Activated naive CD4-positive, alpha-beta T cell treated with anti-CD3 and anti-CD28 coated beads, Interleukin-2, amount 50 U/mL, for 16 hours (primary cell): ENCODE measurements at regions not wholly inside any gene's neighbourhood (a gene's known extent, or its start where the extent isn't known, plus 50 kb on each side); places are given as distances from the start of the nearest gene placed in this dataset.
"Not testable (repeated sequence)": the region's sequence is repeated elsewhere in the genome, so short reads cannot be mapped to it uniquely, and the experiment has no call there.

Experiments used
- DNase-seq: peaks from one replicate; pipeline ENCODE4 v3.0.0-alpha.2; 2020

GRCh38 chr2:128416806-128417205, 98.1 kb upstream of the HS6ST1 start:
- DNase-seq, result no peak

DNA sequence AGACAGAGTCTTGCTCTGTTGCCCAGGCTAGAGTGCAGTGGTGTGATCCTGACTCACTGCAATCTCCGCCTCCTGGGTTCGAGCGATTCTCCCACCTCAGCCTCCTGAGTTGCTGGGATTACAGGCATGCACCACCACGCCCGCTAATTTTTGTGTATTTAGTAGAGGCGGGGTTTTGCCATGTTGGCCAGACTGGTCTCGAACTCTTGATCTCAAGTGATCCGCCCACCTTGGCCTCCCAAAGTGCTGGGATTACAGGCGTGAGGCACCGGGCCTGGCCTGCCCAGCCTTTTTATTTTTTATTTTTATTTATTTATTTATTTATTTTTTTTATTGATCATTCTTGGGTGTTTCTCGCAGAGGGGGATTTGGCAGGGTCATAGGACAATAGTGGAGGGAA, 98.6 kb upstream of the HS6ST1 start:
- DNase-seq, result not testable (repeated sequence)

DNA sequence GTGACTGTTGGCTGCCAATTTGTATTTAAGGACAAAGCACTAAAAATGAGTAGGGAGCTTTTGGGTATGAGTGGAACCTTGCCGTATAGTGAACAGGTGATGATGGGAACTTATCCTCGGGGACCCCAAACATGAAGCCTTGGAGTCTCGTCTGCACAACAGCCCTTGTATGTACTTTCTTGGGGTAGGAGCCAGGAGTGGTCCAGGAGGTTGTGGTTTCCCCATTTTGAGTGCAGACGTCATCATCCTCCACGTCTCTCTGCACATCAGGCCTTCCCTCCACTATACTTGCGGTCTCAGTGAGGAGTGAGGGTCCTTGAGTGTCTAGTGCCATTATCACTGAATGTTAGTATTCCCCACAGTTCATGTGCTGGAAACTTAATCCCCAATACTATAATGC, 101.5 kb upstream of the HS6ST1 start:
- DNase-seq, result no peak

DNA sequence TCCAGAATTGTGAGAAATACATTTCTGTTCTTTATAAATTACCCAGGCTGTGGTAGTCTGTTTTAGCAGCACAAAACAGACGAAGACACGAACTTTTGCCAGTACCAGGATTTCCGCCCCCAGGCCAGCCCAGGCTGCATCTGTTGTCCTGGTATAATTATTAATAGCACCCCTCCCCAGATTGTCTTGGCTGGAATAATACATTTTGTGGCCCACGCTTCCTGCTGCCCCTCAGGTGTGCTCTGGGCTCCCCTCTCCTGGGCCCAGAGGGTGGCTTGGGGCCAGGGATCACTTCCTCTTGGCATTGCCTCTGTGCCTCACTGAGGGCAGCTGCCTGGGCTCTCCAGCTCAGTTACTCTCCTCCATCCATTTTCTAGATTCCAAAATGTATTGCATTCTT, 102.1 kb upstream of the HS6ST1 start:
- DNase-seq, result no peak

DNA sequence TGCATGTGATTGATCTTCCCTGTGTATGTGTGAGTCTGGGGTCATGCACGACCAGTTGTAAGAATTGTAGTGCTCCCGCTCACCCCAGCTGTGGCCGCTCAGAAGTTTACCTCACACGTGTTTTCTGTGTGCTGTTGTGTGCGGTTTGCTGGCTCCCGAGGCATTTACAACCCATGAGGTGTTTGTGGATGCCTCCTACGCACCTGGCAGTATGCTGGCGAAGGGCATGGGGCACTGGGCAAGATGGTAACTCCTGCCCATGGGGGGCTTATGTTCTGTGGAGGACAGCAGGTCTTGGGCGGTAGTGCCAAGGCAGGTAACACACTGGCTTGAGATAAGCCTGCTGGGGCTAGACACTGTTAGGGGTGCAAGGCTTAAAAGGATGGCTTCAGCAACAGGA, 102.6 kb upstream of the HS6ST1 start:
- DNase-seq, result no peak

DNA sequence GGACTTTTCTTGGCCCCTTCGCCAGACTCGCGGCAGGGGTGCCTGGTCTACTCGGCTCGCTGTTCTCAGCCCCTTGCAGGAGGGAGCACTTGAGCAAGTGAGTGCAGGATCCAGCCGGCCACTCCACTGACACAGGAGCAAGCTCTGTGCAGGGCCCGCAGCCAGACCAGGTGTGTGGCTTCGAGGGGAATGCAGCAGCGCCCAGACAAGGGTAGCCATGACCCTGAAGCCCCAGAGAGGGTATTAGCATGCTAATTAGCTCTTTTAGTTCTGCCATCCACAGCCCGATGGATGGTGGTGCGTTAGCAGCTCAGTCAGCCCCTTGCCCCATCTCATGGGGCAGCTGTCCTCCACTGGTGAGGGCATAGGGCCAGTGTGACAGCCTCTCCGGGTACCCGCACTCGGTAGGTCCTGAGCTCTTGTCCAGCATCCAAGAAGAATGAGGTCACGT, 103.2 kb upstream of the HS6ST1 start:
- no peak for DNase-seq

DNA sequence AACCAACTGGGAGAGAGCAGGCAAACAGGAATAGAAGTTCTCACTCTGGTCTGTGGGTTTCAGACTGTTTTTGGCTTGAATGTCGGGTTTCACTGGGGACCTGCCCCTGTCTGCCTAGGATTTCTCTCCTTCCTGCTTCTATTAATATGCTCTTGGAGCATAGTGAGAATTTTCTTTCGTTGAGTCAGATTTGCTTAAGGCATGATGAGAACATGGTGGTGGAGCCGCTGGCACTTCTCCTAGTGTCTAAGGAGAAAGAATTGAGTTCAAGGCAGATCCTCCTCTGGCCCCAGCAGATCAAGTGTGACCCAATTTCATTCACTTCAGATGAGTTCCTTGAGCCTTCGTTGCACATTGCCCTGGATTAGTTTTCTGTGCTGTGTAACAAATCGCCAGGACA, 103.9 kb upstream of the HS6ST1 start:
- DNase-seq, result no peak

DNA sequence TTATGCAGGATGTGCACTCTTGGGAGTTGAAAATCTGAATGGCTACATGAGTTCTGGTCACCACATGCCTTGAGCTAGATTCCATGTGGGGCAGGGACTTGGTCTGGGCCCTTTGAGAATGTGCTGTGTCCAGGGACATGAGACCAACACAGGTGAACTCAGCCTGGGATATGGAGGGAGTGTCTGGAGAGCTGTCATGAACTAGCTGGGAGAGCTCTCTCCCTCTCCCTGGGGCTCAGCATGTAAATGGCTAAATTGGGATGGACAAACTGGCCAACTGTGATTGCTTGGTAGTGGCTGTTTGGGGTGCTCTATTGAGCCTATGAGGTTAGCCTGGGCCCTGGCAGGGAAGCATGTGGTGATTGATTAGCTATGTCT, 105.1 kb upstream of the HS6ST1 start:
- no peak for DNase-seq

DNA sequence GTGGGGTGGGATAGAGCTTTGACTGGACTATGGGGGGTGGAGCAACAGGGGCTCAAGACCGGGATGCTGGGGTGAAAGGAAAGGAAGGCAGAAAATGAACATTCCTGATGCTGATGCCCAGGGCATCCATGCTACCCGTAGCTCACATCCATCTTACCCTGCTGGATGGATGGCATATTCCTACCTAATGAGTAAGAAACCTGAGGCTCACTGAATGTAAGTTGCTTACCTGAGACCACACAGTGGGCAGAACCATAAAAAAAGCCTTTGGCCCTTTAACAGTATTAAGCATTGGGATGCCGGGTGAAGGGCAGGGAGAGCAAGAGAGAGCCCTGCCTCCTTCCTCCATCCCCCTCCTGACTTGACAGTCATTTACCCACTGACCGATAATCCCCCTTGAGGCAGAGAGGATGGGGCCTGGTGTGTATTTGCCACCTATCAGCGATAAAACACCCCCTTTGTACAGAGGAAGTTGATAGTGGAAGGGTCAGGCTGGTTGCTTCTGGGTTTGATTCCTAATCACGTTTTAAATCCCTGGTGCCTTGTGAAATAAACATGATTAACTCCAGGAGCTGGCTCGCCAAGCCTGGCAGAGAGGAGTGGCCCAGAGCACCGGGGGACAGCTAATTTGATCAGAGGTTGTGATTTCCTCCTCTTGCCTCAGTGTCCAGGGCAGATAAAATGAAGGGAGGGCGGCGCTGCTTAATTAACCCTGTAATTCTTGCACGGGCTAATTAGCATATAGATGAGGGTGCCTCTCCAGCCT, 105.9 kb upstream of the HS6ST1 start:
- no peak for DNase-seq

GRCh38 chr2:128425216-128425615, 106.5 kb upstream of the HS6ST1 start:
- no peak for DNase-seq

- DNase-seq, result no peak
These were observed 107.3 kb upstream of the HS6ST1 start for GRCh38 chr2:128425731-128426620.

DNA sequence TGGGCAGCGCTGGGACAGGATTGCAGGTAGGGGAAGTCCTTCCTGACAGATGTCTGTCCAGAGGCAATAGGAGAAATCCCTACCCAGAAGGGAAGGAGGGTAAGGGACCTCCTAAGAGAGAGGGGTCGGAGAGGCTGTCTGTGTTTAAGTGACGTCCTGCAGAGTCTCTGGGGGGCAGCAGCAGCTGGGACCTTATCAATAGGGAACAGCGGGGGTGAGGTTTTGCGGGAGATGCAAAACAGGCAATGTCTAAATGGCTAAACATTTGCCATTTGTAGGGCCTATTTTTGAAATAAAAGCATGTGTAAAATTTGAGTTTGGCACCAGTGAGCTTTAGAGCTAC, 108.7 kb upstream of the HS6ST1 start:
- DNase-seq, result no peak

GRCh38 chr2:128428415-128428814, 109.7 kb upstream of the HS6ST1 start:
- DNase-seq, result no peak

DNA sequence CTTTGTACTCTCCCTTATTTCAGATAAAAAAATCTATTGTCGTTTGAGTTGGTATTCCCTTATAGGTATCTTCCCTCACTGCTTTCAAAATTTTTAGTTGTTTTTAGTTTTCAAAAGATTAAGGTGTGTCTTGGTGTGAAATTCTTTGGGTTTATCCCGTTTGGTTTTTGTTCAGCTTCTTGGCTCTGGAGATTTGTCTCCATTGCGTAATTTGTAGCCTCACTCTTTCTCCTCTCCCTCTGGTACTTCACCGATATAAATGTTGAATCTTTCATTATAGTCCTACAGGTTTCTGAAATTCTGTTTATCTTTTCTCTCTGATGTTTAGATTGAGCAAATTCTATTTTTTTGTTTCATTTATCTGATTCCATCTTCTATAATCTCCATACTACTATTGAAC, 113.8 kb upstream of the HS6ST1 start:
- DNase-seq, result no peak

- DNase-seq, result no peak
These were observed 115.4 kb upstream of the HS6ST1 start for GRCh38 chr2:128433911-128434550.

DNA sequence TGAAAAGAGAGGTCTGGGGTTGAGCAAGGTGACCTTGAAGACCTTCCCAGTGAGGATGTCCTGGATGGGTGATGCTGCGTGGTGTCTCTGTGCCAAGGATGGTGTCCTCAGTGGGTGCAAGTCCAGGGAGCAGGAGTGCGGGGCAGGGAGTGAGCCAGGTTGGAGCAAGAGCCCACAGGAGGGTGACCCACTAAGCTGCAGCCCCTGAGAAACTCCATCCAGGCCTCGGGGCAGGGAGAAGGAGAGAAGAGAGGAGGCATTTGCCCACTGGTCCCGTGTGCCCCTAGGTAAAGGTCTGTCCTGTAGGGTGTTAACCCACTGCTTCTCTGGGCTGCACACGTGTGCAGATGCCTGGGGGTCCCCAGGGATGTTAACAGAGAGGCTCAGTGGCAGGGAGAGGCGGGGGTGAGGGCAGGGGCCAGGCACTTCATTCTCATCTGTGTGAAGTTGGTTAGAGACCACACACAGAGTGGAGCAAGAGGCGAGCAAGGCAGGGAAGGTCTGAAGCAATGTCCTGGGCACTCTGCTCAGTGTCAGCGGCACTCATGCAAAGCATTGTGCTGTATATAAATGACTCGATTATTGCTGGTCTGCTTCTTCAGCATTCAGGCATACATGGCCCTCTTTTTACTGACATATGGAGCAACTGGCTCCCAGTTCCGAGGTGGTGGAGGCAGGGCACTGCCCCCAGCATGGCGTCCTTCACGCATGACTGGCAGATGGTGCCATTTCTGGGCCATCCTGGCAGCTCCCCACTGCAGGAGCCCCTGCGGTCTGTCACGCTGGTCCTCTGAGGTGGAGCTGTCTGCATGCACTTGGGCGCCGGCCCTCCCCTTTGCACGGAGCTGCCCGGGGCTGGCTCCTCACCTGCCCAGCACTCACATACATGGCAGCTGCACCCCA, 117.2 kb upstream of the HS6ST1 start:
- DNase-seq, result no peak

GRCh38 chr2:128436479-128437203, 118.0 kb upstream of the HS6ST1 start:
- no peak for DNase-seq

DNA sequence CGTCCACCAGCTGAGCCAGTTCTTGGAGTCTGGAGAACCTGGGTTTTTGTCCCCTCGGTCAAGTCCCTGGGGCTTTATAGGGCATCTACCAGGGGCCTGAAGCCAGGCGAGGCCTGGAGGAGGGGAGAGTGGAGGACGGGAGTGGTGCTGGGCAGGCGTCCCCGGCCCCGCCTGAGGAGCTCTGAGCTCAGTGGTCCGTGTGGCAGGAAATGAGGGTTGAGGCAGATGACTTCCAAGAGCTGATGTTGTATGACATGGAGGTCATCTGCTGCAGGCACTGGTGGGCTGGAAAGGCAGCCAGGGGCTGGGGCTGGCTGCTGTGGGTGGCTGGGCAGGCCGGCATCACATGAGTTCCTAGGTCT, 118.5 kb upstream of the HS6ST1 start:
- DNase-seq, result no peak

GRCh38 chr2:128438091-128438490, 119.4 kb upstream of the HS6ST1 start:
- DNase-seq, result no peak

DNA sequence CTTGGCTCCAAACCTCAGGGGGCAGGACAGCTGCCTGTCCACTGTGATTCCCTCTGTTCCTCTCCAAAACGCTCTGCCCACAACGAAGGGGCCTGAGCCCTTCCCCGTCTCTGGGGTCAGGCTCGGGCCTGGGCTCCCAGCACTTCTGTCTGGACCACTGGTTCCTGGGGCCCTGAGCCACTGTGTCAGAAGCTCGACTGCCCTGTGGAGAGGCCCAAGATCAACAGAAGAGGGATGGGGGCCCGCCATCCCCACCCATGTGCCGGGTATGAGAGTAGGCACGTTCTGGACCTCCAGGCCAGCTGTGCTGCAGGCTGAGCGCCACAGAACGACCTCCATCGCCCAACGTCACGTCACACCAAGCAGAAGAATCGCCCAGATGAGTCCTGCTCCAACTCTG, 119.9 kb upstream of the HS6ST1 start:
- DNase-seq, result no peak

DNA sequence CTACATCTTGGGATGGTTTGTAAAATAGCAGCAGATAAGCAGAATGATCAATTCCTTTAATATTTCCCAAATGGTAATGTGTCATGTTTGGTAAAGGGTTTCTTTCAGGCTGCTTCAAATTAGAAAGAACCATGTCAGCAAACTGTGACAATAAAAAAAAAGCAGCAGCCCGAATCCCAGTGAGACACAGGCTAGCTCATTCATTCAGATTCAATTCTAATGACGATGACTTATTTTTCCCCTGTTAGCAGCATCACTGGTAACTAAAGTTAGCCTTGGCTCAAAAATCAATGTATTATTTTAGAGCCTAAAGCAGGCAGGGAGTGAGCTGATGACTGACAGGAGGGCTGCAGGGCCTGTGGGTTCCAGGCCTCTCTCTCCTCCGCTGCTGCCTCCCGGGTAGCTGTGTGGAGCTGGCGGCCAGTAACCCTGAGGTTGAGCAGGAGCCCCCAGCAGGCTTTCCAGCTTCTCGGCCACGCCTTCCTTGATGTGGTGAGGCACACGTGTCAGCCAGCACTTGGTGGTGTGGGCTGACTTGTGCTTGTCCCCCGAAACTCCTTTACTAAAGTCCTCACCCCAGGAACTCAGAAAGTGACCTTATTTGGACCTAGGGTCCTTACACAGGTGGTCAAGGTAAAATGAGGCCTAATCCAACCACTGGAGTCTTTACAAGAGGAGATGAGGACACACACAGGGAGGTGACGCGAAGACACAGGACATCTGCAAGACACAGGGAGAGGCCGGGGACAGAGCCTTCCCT, 120.5 kb upstream of the HS6ST1 start:
- DNase-seq, result no peak
